ENCODE measurements at regions not wholly inside any gene's neighbourhood (a gene's known extent, or its start where the extent isn't known, plus 50 kb on each side); places are given as distances from the start of the nearest gene placed in this dataset.

DNA sequence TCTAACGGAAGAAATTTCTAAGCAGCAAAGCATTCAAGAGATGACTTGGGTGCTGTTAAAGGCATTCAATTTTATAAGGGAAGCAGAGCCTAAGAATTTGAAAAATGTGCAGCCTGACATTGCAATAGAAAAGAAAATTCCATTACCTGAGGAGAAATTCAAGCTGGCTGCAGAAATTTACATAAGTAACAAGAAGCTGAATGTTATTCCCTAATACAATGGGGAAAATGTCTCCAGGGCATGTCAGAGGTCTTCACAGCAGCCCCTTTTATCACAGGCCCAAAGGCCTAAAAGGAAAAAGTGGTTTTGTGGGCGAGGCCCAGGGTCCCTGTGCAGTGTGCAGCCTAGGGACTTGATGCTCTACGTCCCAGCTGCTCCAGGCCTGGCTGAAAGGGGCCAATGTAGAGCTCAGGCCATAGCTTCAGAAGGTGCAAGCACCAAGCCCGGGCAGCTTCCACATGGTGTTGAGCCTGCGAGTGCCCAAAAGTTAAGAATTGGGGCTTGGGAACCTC, 306.7 kb downstream of the RDH14 start:
- DNase-seq (ENCODE audit: low spot score): no peak

DNA sequence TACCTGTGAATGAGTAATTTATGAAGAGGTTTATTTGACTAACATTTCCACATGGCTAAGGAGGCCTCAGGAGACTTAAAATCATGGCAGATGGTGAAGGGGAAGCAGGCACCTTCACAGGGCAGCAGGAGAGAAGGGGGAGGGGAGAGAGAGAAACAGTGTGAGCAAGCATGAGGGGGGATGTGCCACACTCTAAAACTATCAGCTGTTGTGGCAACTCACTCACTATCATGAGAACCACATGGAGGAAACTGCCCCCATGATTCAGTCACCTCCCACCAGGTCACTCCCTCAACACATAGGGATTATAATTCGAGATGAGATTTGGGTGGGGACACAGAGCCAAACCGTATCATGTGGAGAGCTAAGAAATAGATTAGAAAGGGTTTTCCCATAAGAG, 309.0 kb downstream of the RDH14 start:
- no peak for DNase-seq (ENCODE audit: low spot score)

DNA sequence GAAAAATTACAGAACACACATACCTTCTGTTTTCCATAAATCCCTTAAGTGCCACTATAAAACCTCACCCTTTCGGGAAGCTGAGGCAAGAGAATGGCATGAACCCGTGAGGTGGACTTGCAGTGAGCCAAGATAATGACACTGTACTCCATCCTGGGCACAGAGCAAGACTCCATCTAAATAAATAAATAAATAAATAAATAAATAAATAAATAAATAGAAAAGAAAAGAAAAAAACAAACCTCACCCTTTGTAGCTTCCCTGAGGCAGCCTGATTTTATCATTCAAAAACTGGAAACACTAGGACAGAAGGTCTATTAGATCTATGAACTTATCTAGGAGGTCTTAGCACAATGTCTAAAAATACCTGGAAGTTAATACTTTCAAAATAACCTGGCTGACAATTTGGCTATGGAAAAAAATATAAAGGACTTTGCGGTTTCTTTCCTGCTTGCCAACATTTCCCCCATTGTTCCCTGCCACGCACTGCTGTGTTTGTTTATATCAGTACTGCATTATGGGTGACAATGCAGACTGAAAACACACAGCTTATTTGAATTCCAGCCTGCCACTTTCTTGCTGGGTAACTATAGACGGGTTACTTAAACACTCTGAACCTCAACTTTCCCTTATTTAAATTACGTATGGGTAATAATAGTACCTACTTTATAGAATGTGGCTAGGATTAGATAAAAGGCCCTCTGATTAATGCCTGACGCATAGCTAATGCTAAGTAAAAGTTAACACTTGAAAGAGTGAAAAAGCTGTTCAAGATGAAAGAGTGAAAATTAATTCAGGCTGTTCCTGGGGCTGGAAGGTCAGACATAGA, 313.0 kb downstream of the RDH14 start:
- no peak for DNase-seq (ENCODE audit: low spot score)

DNA sequence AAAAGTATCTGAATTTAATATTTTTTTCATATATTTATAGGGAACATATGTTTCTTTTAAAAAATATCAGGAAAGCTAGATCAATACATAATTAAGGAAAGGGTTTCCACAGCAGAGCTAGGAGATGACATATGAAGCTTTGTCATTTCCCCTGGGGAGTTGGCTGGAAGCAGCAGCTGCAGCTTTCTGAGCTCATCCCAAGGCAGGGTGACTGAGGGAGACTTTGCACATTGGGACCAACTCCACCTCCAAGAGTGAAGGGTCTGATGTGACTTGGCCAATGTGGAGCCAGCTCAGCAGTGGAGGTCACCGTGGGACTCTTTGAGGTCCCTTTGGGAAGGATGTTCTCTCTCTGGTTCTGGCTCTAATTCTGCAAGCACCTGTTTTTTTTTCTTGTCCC, 315.1 kb downstream of the RDH14 start:
- no peak for DNase-seq (ENCODE audit: low spot score)

DNA sequence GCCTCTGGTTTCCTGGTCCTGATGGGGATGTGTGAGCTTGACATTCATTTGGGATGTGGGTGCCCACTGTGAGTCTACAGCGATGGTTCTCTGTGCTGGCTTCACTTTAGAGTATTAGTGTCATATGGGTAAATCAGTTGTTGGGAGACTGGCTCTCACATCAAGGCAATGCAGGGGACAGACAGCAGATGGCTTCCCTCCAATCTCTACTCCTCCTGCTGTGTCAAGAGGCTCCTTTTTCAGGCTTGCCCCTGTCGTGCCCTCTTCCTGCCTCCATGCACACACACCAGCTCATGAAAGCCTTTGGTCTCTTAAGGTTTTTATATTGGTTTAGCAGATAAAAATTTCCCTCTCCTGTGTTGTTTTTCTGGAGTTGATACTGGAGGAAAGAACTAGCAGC, 315.6 kb downstream of the RDH14 start:
- DNase-seq (ENCODE audit: low spot score): no peak

DNA sequence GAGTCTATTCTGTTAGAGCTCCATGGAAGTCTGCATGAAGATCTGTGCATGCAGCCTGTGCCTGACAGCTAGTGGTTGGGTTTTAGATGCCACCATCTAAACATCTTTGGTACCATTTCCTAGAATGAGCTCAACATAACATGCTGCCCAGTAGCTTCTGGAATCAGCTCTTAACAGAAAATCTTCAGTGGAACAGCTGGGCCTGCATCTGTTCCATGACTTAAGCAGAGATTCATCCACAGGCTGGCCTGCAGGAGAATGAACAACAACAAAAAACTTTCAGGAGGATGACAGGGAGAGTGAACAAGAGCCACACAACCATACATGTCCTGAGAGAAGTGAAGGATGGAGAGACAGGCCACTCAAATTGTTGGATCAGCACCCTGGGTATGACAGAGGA, 316.6 kb downstream of the RDH14 start:
- no peak for DNase-seq (ENCODE audit: low spot score)

DNA sequence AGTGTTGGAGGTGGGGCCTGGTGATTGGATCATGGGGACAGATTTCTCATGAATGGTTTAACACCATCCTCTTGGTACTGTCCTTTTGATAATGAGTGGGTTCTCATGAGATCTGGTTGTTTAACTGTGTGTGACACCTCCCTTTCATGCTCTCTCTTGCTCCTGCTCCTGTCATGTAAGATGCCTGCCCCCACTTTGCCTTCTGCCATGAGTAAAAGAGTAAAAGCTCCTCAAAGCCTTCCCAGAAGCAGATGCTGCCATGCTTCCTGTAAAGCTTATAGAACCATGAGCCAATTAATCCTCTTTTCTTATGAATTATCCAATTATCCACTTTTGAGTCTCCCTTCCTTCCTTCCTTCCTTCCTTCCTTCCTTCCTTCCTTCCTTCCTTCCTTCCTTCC, 317.7 kb downstream of the RDH14 start:
- DNase-seq (ENCODE audit: low spot score): no peak

DNA sequence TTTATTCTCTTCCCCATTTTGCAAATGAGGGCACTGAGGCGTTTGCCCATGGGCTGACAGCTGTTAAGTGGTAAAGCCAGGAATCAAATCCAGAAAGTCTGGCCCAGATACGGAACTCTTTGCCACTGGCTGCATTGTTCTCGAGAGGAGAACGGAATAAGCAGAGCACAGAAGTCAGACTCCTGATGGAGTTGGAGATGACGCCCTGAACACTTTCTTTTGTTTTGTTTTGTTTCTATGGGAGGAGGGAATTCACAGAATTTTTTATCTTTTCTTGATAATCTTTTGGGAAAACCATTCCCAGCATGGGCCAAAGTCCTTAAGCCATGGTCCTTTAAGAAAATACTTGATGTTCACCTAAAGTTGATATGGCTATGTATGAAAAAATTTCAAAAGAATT, 322.2 kb downstream of the RDH14 start:
- no peak for DNase-seq (ENCODE audit: low spot score)

DNA sequence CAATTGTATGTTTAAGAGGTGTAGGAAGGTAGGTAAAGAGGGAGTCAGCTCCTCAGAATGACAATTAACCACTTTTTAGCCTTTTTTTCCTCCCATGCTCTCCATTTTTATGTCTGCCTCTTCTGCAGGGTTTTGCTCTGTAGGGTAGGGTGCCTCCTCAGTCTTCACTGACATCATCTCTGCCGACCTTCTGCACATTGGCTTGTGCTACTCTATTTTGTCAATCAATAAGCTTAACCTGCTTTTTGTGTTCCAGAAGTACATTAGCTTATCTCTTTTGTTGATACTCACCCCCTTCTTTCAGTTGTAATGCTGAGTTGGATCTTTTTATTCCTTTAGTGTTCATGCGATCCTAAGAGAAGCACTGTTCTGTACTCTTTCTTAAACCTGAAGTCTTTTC, 323.2 kb downstream of the RDH14 start:
- DNase-seq (ENCODE audit: low spot score): no peak

DNA sequence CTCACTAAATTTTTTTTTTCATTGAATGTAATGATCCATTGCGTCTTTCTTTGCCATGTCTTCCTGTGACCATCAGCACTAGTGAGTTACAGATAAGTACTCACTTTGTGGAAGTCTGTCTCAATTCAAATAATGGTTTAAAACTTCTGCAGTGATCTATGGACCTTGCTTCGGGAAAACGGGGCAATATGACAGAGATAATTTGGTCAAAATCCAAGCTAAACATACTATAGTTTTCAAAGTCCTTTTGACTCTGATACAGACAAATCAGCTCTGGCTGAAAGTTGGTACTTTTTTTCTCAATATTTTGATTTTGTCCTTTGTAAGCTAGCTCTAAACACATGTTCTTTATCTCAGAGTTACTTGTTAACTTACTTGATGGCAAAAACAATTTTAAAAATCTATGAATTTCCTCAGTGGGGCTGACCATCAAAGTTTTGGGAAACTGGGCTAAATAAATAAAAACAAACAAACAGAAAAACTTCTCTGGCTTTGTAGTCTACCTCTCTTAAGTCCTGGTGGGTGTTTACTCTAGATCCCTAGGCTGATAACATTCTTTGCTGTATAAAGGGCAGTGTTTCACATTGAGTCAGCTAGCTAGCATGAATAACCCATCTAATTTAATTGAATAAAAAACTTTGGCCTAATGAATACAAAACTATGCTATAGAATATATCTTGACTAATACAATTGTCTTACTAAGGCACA, 327.6 kb downstream of the RDH14 start:
- no peak for DNase-seq (ENCODE audit: low spot score)

DNA sequence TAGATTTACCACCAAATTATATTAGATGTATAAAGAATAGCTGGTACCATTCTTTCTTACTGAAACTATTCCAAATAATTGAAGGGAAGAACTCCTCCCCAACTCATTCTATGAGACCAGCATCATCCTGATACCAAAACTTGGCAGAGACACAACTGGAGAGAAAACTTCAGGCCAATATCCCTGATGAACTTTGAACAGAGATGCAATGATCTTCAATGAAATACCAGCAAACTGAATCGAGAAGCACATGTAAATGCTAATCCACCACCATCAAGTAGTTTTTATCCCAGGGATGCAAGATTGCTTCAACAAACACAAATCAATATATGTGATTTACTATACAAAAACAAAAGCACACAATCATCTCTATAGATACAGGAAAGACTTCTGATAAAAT, 329.8 kb downstream of the RDH14 start:
- no peak for DNase-seq (ENCODE audit: low spot score)

DNA sequence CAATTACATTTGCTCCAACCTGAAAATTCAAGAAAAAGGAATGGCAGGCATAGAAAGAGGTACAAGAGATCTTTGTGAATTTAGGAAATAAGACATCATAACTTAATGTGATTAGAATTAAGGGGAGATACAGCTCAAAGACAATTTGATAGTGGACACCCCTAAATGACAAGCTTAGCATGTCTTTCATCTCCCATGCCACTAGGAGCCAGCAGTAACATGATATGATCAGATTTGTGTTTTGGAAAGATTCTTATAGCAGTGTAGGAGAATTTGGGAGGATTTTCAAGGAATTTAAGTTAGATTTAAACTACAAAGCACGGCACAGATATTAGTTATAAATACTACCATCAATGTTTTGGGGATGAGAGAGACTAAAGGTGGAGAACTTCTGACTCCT, 340.8 kb downstream of the RDH14 start:
- DNase-seq (ENCODE audit: low spot score): no peak

DNA sequence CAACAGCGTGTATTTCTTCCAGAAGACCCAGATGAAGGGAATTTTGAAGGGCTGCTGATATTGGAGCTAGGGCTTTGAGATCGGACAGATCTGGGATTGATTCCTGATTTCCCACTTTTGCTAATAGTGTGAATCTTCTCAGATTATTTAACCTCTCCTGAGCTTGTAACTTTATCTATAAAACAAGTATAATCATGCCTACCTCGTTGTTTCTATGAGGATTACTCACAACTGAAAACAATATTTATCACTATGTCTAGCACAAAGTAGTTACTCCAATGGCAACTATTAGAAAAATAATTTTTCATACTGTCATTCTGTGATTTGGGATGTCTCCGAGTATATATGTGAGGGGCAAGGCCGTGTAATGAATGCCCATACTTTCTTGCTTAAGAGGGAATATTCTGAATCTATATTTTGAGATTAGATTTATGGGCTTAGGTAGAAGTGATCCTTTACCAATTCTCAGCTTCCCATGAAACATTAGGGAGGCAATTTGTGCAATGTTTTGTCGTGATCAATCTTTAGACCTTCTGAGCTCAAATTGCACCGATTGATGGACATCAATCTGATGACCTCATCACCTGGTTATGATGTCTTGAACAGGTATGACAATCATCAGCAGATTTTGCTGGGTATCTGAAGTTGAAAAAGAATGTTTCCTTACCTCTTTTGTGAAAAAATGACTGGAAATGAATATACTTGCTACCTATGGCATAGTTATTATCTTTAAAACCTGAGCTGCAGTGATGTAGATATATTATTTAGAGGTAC, 339.9 kb downstream of the KCNS3 start:
- no peak for DNase-seq (ENCODE audit: low spot score)

DNA sequence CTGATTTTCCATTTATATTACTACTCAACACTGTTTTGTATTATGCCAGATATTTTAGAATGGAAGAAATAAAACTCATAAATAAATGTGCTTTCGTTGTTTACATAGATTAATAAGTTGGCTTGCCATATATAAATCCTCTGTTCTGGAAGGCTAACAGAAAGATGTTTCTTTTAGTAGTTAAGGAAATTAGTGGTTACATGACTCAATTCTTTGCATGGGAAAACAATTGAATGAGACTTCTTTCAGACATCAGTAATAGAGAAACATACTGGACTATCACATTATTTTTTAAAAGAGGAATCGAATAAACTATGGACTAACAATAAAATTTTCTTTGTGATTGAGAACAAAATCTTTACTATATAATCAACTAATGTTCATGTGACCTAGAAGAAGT, 336.5 kb downstream of the KCNS3 start:
- DNase-seq (ENCODE audit: low spot score): no peak

DNA sequence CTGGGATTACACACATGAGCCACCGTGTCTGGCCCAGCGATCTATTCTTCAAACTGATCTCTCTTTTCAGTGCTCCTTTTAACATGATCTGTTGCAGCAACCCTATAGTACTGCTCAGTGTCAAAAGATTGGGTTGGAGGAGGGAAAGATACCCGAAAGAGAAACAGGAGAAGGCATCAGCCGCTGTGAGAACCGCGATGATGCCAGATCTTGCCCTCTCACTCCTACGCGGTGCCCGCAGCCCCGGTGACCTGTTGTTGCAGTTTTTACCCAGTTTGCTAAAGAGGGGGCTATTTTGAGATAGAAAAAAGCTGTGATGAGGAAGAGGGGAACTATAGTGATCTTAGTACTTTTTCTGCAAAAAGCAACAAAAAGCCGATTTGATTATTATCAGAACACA, 335.5 kb downstream of the KCNS3 start:
- DNase-seq (ENCODE audit: low spot score): no peak

DNA sequence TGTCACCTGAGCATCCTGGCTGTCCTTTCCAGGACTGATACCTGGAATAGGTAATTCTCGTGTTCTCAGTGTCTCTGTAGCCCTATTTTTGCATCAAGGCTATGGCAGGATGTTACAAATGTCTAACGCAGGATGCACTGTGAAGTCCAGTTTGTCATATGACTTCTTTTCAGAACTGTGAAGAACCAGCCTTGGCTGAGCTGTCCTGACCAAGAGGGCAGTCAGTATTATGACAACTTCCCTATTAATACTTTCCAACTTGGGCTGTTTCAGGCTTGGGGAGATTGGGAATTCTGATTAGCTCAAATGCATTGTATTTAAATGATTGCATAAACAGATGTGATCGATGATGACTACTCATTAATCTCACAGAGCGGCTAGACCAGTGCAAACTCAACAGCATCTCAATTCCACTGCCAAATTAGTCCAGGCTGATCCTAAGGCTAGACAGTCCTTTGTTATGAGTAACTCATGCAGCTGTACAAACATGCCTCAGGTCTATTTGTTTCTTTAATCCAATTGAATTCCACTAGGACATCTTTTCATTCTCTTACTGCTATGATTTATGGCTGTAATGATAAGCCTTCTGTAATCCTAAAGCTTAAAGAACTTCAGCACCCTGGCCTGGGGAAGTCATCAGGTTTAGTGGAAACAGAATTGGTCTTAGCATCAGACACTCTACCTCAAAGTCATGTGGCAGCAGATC, 331.6 kb downstream of the KCNS3 start:
- DNase-seq (ENCODE audit: low spot score): no peak

DNA sequence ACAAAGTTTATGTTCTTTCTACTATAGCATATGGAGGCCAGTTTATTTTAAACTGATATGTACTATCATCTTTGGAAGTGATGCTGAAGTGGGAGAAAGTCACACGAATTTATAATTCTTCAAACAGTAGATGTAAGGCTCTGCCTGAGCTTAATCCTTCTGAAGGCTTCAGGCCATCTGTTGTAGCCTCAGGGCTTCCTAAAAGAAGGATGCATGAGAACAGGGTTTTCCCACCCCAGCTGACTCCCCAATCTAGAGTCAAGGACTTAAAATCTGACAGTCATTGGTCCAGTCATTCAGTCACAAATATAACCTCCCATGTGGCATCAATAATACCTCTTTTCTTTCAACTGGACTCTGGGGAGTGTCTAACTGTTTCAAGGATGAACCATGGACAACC, 330.5 kb downstream of the KCNS3 start:
- no peak for DNase-seq (ENCODE audit: low spot score)

DNA sequence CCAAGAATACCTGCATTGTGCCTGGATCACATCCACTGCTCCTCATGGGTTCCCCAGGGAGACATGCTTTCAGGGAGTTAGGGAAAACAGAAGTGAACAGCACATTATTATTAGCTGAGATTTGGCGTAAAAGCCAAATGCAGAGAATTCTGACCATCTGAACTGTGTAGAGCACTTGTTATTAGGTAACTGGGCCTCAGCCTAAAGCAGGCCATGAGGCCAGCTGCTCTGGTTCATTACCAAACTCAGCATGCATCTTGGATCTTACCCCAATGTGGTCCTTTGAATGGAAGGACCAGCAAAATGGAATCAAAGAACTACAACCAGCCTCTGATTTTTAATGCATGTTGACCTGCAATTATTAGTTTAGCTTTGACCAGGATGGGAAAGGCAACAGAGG, 322.3 kb downstream of the KCNS3 start:
- DNase-seq (ENCODE audit: low spot score): no peak

DNA sequence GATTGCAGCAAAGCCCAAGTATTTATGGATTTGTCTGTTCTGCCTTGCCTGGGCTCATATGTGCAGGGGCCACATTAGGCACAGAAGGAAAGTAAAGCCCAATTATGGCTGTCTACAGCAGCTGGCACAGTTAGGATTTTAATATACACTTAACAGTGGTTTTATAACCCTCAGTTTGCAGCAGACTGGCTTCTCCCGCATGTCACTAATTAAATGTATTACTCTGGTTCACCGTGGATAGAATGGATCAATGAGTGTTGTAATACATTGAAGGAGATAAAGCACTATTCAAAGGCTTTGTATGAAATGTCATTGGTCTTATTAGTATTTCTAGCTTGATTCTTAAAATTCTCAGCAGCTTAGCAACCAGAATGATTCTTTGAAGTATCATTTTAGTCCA, 320.2 kb downstream of the KCNS3 start:
- no peak for DNase-seq (ENCODE audit: low spot score)

DNA sequence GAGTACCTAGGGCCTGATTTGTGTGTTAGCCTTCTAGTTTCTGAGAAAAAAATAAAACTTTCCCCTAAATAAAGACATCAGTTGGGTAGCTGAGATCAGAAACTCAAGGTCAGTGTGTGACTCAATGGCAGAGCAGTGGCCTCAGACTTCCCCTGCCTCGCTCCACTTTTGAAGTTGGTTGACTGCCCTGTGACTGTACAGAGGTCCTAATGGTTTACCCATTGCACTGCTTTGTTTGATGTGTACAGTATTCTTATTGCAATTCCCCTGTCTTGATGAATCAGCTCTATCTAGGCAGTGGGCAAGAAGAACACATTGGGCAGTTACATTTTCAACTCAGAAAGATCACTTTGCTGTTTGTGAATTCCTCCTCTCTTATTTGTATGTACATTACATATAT, 315.7 kb downstream of the KCNS3 start:
- DNase-seq (ENCODE audit: low spot score): no peak

DNA sequence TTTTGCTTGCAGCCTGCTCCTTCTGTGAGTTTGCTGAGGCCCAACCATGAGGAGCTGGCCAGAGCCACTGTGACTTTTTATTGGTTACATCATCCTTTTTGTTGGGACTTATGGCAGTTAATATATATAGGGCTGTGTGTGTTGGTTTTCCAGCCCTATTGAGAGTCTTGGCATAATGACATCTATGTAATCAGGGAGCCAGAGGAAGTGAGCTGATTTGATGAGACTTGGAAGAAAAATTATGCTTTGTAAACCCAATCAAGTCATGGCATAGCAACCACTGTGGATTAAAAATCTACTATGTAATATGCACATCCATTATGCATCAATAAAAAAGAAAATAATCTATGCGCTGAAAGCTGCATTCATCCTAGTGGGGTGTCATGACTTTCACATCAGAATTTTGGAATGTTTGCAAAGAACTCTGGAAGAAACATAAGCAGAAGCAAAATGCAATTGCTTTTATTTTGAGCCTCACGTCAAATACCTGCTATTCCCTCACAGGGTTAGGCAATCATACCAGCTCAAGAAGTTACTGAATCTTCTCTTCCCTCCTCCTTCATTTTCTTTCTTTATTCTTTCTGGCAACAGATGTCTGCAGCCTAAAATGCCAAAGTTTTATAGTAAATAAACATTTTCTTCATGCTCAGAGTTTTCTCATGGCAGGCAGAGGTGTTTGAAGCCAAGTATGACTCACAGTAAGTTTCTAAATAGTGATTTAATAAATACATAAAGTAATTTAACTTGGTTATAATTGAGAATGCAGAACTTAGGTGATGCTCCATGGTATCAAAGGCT, 308.5 kb downstream of the KCNS3 start:
- DNase-seq (ENCODE audit: low spot score): no peak
